GM20000 (cell line): ENCODE measurements at regions not wholly inside any gene's neighbourhood (a gene's known extent, or its start where the extent isn't known, plus 50 kb on each side); places are given as distances from the start of the nearest gene placed in this dataset.
"Not testable (repeated sequence)": the region's sequence is repeated elsewhere in the genome, so short reads cannot be mapped to it uniquely, and the experiment has no call there.

Experiments used
- DNase-seq: peaks from one replicate; pipeline ENCODE4 v3.0.0; 2012; ENCODE audit warnings: low spot score
- TF ChIP-seq, protein P1 (sequence below): IDR thresholded peaks from 2 replicates; pipeline ENCODE4 v1.5.1; 2012; ENCODE audit warnings: mild to moderate bottlenecking, control low read depth; ENCODE audit errors: extremely low read depth, missing control alignments

DNA sequence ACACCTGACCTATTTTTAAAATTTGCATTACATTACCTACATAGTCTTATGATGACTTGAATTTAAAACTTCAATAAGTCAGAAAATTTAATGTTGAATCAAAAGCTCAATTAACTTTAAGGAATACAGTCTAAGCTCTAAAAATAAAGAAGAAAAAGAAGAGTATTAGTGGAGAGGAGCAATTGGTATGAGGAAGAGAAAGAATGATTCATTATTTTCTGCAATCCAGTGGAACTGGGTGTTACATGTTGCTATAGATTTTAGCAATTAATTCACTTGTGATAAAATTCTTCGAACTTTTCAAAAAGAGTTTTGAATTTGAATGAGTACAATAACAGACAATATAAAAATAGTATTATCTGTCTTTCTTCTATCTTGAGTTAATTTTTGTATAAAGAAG, 158.9 kb upstream of the POT1 start:
- TF ChIP-seq, protein P1, sequence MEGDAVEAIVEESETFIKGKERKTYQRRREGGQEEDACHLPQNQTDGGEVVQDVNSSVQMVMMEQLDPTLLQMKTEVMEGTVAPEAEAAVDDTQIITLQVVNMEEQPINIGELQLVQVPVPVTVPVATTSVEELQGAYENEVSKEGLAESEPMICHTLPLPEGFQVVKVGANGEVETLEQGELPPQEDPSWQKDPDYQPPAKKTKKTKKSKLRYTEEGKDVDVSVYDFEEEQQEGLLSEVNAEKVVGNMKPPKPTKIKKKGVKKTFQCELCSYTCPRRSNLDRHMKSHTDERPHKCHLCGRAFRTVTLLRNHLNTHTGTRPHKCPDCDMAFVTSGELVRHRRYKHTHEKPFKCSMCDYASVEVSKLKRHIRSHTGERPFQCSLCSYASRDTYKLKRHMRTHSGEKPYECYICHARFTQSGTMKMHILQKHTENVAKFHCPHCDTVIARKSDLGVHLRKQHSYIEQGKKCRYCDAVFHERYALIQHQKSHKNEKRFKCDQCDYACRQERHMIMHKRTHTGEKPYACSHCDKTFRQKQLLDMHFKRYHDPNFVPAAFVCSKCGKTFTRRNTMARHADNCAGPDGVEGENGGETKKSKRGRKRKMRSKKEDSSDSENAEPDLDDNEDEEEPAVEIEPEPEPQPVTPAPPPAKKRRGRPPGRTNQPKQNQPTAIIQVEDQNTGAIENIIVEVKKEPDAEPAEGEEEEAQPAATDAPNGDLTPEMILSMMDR, result no peak
- no peak for DNase-seq

- TF ChIP-seq, protein P1, result no peak
- no peak for DNase-seq
Measured at GRCh38 chr7:125085084-125085483, 155.5 kb upstream of the POT1 start.

GRCh38 chr7:125084196-125084595, 154.6 kb upstream of the POT1 start:
- TF ChIP-seq, protein P1, result no peak
- DNase-seq, result no peak

GRCh38 chr7:125074141-125074540, 144.5 kb upstream of the POT1 start:
- TF ChIP-seq, protein P1, result no peak

DNA sequence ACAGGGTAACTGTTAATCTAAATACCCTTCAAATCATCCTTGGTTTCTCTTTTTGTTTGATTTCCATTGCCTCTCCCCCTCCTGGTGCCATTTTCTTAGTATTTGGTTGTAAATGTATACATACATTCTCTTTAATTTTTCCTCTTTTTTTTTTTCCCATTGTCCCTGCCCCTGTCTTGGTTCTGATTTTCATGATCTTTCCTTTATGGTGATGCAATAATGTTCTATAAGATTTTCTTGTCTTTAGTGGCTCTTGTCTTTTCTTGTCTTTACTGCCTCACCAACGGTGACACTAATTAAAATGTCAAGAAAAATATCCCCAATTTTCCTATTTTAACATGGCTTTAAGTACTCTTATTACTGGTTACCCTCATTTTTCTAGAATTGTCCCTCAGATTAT, 135.9 kb upstream of the POT1 start:
- TF ChIP-seq, protein P1, result no peak
- DNase-seq, result no peak

More at GRCh38 chr7:125074141-125074540, 144.5 kb upstream of the POT1 start:
- DNase-seq, result no peak

- TF ChIP-seq, protein P1, result no peak
- no peak for DNase-seq
Measured at GRCh38 chr7:125065001-125065400, 135.4 kb upstream of the POT1 start.

GRCh38 chr7:125061776-125062397, 132.3 kb upstream of the POT1 start:
- TF ChIP-seq, protein P1, result no peak
- peak; percentile 4 for DNase-seq

- DNase-seq, result not testable (repeated sequence)
Measured at GRCh38 chr7:125061083-125061745, 131.6 kb upstream of the POT1 start.
